ENCODE measurements at regions not wholly inside any gene's neighbourhood (a gene's known extent, or its start where the extent isn't known, plus 50 kb on each side); places are given as distances from the start of the nearest gene placed in this dataset.

GRCh38 chr15:60070838-60071493, 66.9 kb downstream of the FOXB1 start:
- Mint-ChIP-seq H3K4me3 (no peak overlapping the region), H3K9me3 (no peaks in the 10 kb centered on the region), H3K4me1 (no peaks in the 10 kb centered on the region), H3K27me3 (peaks cover 8% of the 10 kb centered on the region), H3K27ac (no peak overlapping the region), H3K36me3 (ENCODE audit: low read depth) (no peaks in the 10 kb centered on the region)
- POLR2A ChIA-PET: no interaction called here
- intact Hi-C loops (cut with micrococcal nuclease): no loop called here
- DNase-seq: no peak
- CTCF ChIA-PET: no interaction called here
- no peak for TF ChIP-seq CTCF (IDR thresholded peaks at IDR 0.05)
- no peak for ATAC-seq (ENCODE audit: low read depth)

- POLR2A ChIA-PET: no interaction called here
- CTCF ChIA-PET: no interaction called here
- Mint-ChIP-seq H3K36me3 (ENCODE audit: low read depth) (no peaks in the 10 kb centered on the region), H3K9me3 (no peaks in the 10 kb centered on the region), H3K27ac (no peak overlapping the region), H3K4me3 (no peak overlapping the region), H3K4me1 (no peaks in the 10 kb centered on the region), H3K27me3 (peaks cover 6% of the 10 kb centered on the region)
- TF ChIP-seq CTCF (IDR thresholded peaks at IDR 0.05): no peak
- ATAC-seq (ENCODE audit: low read depth): no peak
- DNase-seq: no peak
- intact Hi-C loops (cut with micrococcal nuclease): no loop called here
Measured at GRCh38 chr15:60072826-60073465, 68.8 kb downstream of the FOXB1 start.

- Mint-ChIP-seq H3K9me3 (no peaks in the 10 kb centered on the region), H3K27me3 (peaks cover 6% of the 10 kb centered on the region), H3K36me3 (ENCODE audit: low read depth) (no peaks in the 10 kb centered on the region), H3K27ac (no peak overlapping the region), H3K4me1 (no peaks in the 10 kb centered on the region), H3K4me3 (no peak overlapping the region)
- intact Hi-C loops (cut with micrococcal nuclease): no loop called here
- ATAC-seq (ENCODE audit: low read depth) (no peak), DNase-seq (no peak)
- ChIA-PET CTCF (no interaction called here), POLR2A (no interaction called here)
- TF ChIP-seq CTCF (IDR thresholded peaks at IDR 0.05): no peak
Measured at GRCh38 chr15:60073466-60073840, 69.3 kb downstream of the FOXB1 start.

- CTCF ChIA-PET: no interaction called here
- no peak overlapping the region for H3K4me3 Mint-ChIP-seq
- no peak overlapping the region for H3K27ac Mint-ChIP-seq
- no peak for DNase-seq
- intact Hi-C loops (cut with micrococcal nuclease): no loop called here
- no peak for ATAC-seq (ENCODE audit: low read depth)
- H3K9me3 Mint-ChIP-seq: no peaks in the 10 kb centered on the region
- POLR2A ChIA-PET: no interaction called here
- H3K27me3 Mint-ChIP-seq: peaks cover 4% of the 10 kb centered on the region
- no peaks in the 10 kb centered on the region for H3K36me3 Mint-ChIP-seq (ENCODE audit: low read depth)
- H3K4me1 Mint-ChIP-seq: no peaks in the 10 kb centered on the region
- TF ChIP-seq CTCF (IDR thresholded peaks at IDR 0.05): no peak
Measured at GRCh38 chr15:60074181-60074885, 70.2 kb downstream of the FOXB1 start.

GRCh38 chr15:60076045-60076444, 71.9 kb downstream of the FOXB1 start:
- no peaks in the 10 kb centered on the region for H3K36me3 Mint-ChIP-seq (ENCODE audit: low read depth)
- CTCF ChIA-PET: no interaction called here
- DNase-seq (no peak), ATAC-seq (ENCODE audit: low read depth) (no peak)
- no peak overlapping the region for H3K4me3 Mint-ChIP-seq
- peaks cover under 1% of the 10 kb centered on the region for H3K27me3 Mint-ChIP-seq
- H3K9me3 Mint-ChIP-seq: no peaks in the 10 kb centered on the region
- POLR2A ChIA-PET: no interaction called here
- intact Hi-C loops (cut with micrococcal nuclease): no loop called here
- H3K4me1 Mint-ChIP-seq: no peaks in the 10 kb centered on the region
- no peak overlapping the region for H3K27ac Mint-ChIP-seq
- TF ChIP-seq CTCF (IDR thresholded peaks at IDR 0.05): no peak

Data from activated B cell treated with CpG ODN at 0.5 μM for 24 hours (primary cell).